ENCODE measurements at regions not wholly inside any gene's neighbourhood (a gene's known extent, or its start where the extent isn't known, plus 50 kb on each side); places are given as distances from the start of the nearest gene placed in this dataset.

DNA sequence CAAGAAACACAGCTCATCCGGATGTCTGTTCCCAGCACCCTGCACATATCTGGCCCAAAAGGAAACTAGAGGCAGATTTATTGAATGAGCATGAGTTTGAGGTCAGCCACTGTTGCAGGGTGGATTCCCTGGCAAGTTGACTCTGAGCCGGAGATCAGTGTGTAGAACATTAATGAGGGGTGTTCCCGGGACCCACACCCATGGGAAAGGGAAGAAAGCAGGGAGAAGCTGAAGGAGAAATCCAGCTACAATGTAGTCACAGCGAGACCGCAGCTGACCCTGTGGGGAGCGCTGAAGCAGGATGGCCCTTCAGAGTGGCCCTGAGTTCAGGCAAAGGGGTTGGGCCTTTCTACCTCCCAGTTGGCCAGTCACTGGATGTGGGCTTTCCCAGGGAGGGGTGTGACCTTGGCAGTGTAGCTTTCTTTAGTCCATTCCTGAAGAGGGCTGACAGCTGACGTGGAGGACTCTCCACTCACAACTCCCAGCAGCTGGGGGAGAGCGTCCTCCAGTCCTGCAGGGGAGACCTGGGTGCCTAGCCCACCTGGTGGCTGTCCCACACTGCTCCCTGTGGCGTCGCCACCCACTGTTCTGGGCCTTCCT lies 324.2 kb upstream of the ZMIZ1 start:
- TF ChIP-seq TAF1 (IDR thresholded peaks at IDR 0.05; ENCODE audit: borderline replicate concordance, insufficient read depth, low read length) (no peak), POLR2AphosphoS5 (IDR thresholded peaks at IDR 0.05; ENCODE audit: low read depth, low read length) (no peak), FOXP2 (optimal IDR thresholded peaks at IDR 0.05; ENCODE audit: borderline replicate concordance, extremely low read depth, extremely low read length, insufficient read depth) (no peak), SIN3A (IDR thresholded peaks at IDR 0.05; ENCODE audit: borderline replicate concordance, insufficient read depth, low read length) (no peak)
- TF ChIP-seq, protein P1, sequence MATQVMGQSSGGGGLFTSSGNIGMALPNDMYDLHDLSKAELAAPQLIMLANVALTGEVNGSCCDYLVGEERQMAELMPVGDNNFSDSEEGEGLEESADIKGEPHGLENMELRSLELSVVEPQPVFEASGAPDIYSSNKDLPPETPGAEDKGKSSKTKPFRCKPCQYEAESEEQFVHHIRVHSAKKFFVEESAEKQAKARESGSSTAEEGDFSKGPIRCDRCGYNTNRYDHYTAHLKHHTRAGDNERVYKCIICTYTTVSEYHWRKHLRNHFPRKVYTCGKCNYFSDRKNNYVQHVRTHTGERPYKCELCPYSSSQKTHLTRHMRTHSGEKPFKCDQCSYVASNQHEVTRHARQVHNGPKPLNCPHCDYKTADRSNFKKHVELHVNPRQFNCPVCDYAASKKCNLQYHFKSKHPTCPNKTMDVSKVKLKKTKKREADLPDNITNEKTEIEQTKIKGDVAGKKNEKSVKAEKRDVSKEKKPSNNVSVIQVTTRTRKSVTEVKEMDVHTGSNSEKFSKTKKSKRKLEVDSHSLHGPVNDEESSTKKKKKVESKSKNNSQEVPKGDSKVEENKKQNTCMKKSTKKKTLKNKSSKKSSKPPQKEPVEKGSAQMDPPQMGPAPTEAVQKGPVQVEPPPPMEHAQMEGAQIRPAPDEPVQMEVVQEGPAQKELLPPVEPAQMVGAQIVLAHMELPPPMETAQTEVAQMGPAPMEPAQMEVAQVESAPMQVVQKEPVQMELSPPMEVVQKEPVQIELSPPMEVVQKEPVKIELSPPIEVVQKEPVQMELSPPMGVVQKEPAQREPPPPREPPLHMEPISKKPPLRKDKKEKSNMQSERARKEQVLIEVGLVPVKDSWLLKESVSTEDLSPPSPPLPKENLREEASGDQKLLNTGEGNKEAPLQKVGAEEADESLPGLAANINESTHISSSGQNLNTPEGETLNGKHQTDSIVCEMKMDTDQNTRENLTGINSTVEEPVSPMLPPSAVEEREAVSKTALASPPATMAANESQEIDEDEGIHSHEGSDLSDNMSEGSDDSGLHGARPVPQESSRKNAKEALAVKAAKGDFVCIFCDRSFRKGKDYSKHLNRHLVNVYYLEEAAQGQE (IDR thresholded peaks at IDR 0.05; ENCODE audit: insufficient read depth in 1 of 2, low read depth in 2 of 2, low read length in 2 of 2), result no peak

DNA sequence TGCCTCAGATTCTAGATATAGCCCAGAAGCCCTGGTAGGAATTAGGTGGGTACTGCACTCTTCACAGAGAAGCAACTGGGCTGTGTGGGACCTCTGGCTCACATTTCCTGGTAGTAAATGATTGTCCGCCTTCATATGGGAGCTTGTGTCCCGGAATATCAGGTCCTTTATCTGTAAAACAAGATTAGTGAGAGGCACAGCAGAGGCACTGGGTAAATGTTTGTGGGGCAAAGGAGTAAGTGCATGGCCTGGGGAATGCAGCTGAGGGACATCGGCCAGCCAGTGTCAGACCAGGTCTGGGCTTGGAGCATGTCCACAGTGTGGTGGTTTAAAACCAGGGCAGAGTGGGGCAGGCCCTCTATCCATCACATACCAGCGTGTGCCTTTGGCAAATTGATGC lies 323.3 kb upstream of the ZMIZ1 start:
- TF ChIP-seq FOXP2 (optimal IDR thresholded peaks at IDR 0.05; ENCODE audit: borderline replicate concordance, extremely low read depth, extremely low read length, insufficient read depth), result no peak
- TF ChIP-seq, protein P1 (IDR thresholded peaks at IDR 0.05; ENCODE audit: insufficient read depth in 1 of 2, low read depth in 2 of 2, low read length in 2 of 2), result no peak

DNA sequence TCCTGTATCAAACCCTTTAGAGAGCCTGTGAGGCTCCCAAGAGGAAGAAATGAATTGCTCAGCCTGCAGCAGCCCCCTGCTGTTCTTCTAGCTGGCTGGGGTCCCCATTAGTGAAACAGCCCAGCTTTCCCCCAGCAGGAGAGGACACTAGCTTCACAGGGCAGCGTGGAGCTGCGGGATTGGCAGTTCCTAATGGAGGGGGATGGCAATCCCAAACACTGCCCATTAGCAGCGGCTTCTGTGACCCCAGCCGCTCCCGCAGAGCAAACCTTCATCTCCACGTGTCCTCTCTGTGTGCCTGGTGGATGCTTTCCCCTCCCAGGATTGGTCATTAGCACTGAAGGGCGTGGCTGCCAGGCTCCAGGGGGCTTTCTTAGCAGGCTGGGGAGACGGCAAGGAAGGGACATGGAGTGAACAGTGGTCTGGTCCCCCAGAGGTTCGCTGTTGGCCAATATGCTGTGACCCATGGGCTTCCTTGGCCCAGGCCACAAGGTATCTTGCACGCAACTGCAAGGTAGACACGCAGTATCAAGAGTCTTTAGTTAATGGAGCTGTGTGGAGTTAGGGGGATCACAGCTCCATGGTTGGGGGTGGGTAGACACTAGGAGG lies 322.5 kb upstream of the ZMIZ1 start:
- TF ChIP-seq SIN3A (IDR thresholded peaks at IDR 0.05; ENCODE audit: borderline replicate concordance, insufficient read depth, low read length) (no peak), FOXP2 (optimal IDR thresholded peaks at IDR 0.05; ENCODE audit: borderline replicate concordance, extremely low read depth, extremely low read length, insufficient read depth) (no peak), POLR2AphosphoS5 (IDR thresholded peaks at IDR 0.05; ENCODE audit: low read depth, low read length) (no peak), TAF1 (IDR thresholded peaks at IDR 0.05; ENCODE audit: borderline replicate concordance, insufficient read depth, low read length) (no peak)
- TF ChIP-seq, protein P1 (IDR thresholded peaks at IDR 0.05; ENCODE audit: insufficient read depth in 1 of 2, low read depth in 2 of 2, low read length in 2 of 2), result no peak

DNA sequence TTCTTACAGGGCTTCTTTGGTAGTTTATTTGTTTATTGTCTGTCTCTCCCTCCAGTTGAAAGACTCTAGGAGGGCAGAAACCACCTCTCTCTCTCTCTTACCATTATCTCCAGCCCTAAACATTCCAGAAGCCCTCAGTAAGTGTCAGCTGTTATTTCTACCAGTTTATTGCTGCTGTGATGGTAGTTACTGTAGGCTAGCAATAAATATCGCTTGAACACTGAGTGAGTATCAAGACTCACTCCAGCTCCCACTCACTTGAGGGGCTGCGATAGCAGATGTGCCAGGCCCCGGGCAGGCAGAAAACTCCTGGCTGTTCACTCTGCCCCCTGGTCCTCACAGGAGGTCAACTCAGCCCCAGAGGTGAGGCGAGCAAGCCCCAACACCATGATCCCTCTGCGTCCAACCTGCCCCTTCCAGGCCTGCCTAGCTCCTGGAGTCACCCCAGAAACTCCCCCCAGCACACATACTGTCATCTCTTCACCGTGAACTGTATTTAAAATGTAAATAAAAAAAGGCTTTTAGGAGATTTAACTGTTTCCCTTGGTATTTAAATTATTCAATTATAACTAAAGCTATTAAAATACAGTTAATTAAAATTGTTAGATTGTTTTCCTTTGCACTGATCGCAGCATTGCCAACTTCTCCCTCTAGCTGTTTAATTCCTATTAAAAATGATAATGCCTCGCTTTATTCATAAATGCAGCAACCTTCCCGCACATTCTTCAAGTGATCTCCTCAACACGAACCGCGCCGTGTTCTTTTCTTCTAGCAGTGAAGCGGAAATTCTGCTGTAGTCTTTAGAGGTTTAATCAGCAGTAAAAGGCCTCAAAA lies 321.1 kb upstream of the ZMIZ1 start:
- TF ChIP-seq TAF1 (IDR thresholded peaks at IDR 0.05; ENCODE audit: borderline replicate concordance, insufficient read depth, low read length) (no peak), SIN3A (IDR thresholded peaks at IDR 0.05; ENCODE audit: borderline replicate concordance, insufficient read depth, low read length) (no peak), POLR2AphosphoS5 (IDR thresholded peaks at IDR 0.05; ENCODE audit: low read depth, low read length) (no peak), FOXP2 (optimal IDR thresholded peaks at IDR 0.05; ENCODE audit: borderline replicate concordance, extremely low read depth, extremely low read length, insufficient read depth) (no peak)
- TF ChIP-seq, protein P1 (IDR thresholded peaks at IDR 0.05; ENCODE audit: insufficient read depth in 1 of 2, low read depth in 2 of 2, low read length in 2 of 2), result no peak
